ENCODE measurements at regions not wholly inside any gene's neighbourhood (a gene's known extent, or its start where the extent isn't known, plus 50 kb on each side); places are given as distances from the start of the nearest gene placed in this dataset.

- H3K36me3 Mint-ChIP-seq (ENCODE audit: low read depth, unreplicated experiment): no peaks in the 10 kb centered on the region
- TF ChIP-seq CTCF (IDR thresholded peaks at IDR 0.05; ENCODE audit: unreplicated experiment): no peak
- no peaks in the 10 kb centered on the region for H3K4me1 Mint-ChIP-seq (ENCODE audit: unreplicated experiment)
- H3K9me3 Mint-ChIP-seq (ENCODE audit: unreplicated experiment): no peaks in the 10 kb centered on the region
- H3K27ac Mint-ChIP-seq (ENCODE audit: unreplicated experiment): no peak overlapping the region
- no peak for DNase-seq (ENCODE audit: low spot score)
- H3K4me3 Mint-ChIP-seq (ENCODE audit: unreplicated experiment): no peak overlapping the region
- no peaks in the 10 kb centered on the region for H3K27me3 Mint-ChIP-seq (ENCODE audit: unreplicated experiment)
These were observed 134.8 kb upstream of the NWD2 start for GRCh38 chr4:37109756-37110155.

GRCh38 chr4:37124800-37125199 lies 119.7 kb upstream of the NWD2 start:
- Mint-ChIP-seq H3K36me3 (ENCODE audit: low read depth, unreplicated experiment) (no peaks in the 10 kb centered on the region), H3K4me1 (ENCODE audit: unreplicated experiment) (no peaks in the 10 kb centered on the region), H3K27me3 (ENCODE audit: unreplicated experiment) (peaks cover 1% of the 10 kb centered on the region), H3K27ac (ENCODE audit: unreplicated experiment) (no peak overlapping the region), H3K9me3 (ENCODE audit: unreplicated experiment) (no peaks in the 10 kb centered on the region), H3K4me3 (ENCODE audit: unreplicated experiment) (no peak overlapping the region)
- no peak for TF ChIP-seq CTCF (IDR thresholded peaks at IDR 0.05; ENCODE audit: unreplicated experiment)
- no peak for DNase-seq (ENCODE audit: low spot score)

- Mint-ChIP-seq H3K27me3 (ENCODE audit: unreplicated experiment) (peaks cover 1% of the 10 kb centered on the region), H3K9me3 (ENCODE audit: unreplicated experiment) (no peaks in the 10 kb centered on the region), H3K36me3 (ENCODE audit: low read depth, unreplicated experiment) (no peaks in the 10 kb centered on the region), H3K4me1 (ENCODE audit: unreplicated experiment) (no peaks in the 10 kb centered on the region), H3K4me3 (ENCODE audit: unreplicated experiment) (no peak overlapping the region), H3K27ac (ENCODE audit: unreplicated experiment) (no peak overlapping the region)
- DNase-seq (ENCODE audit: low spot score): no peak
- no peak for TF ChIP-seq CTCF (IDR thresholded peaks at IDR 0.05; ENCODE audit: unreplicated experiment)
These were observed 118.5 kb upstream of the NWD2 start for GRCh38 chr4:37126051-37126450.

GRCh38 chr4:37130465-37130864 lies 114.1 kb upstream of the NWD2 start:
- no peaks in the 10 kb centered on the region for H3K4me1 Mint-ChIP-seq (ENCODE audit: unreplicated experiment)
- no peak for DNase-seq (ENCODE audit: low spot score)
- H3K4me3 Mint-ChIP-seq (ENCODE audit: unreplicated experiment): no peak overlapping the region
- no peaks in the 10 kb centered on the region for H3K9me3 Mint-ChIP-seq (ENCODE audit: unreplicated experiment)
- TF ChIP-seq CTCF (IDR thresholded peaks at IDR 0.05; ENCODE audit: unreplicated experiment): no peak
- H3K36me3 Mint-ChIP-seq (ENCODE audit: low read depth, unreplicated experiment): no peaks in the 10 kb centered on the region
- no peak overlapping the region for H3K27ac Mint-ChIP-seq (ENCODE audit: unreplicated experiment)
- H3K27me3 Mint-ChIP-seq (ENCODE audit: unreplicated experiment): no peaks in the 10 kb centered on the region

GRCh38 chr4:37132351-37132974 lies 112.1 kb upstream of the NWD2 start:
- Mint-ChIP-seq H3K27me3 (ENCODE audit: unreplicated experiment) (no peaks in the 10 kb centered on the region), H3K4me1 (ENCODE audit: unreplicated experiment) (no peaks in the 10 kb centered on the region), H3K9me3 (ENCODE audit: unreplicated experiment) (no peaks in the 10 kb centered on the region), H3K4me3 (ENCODE audit: unreplicated experiment) (no peak overlapping the region), H3K27ac (ENCODE audit: unreplicated experiment) (no peak overlapping the region), H3K36me3 (ENCODE audit: low read depth, unreplicated experiment) (no peaks in the 10 kb centered on the region)
- peak; percentile 69 for TF ChIP-seq CTCF (IDR thresholded peaks at IDR 0.05; ENCODE audit: unreplicated experiment)
- no peak for DNase-seq (ENCODE audit: low spot score)
